ENCODE measurements at regions not wholly inside any gene's neighbourhood (a gene's known extent, or its start where the extent isn't known, plus 50 kb on each side); places are given as distances from the start of the nearest gene placed in this dataset.
"Not testable (repeated sequence)": the region's sequence is repeated elsewhere in the genome, so short reads cannot be mapped to it uniquely, and the experiment has no call there.

DNA sequence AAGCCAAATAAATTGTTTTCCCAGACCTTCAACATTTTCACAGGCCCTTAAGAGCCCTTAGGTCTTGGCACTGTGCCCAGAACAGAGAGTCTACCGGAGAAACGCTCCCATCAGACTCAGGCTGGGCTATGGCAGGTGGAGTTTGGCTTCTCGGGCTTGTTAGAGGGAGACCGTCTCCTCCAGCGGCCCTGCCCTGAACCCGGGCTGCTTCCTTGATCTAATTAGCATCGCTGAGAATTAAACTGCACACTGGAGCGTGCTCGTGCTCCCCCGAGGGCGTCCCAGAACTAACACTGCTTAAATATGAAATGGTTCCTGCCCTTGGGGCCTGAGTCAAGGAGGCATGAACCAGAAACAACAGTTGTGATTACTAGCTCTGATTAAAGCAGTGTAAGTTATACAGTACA, 634.4 kb downstream of the MATN1 start:
- H3K36me3 ChIP-seq (ENCODE audit: insufficient read depth, low read length) = no peaks in the 10 kb centered on the region
- no peak overlapping the region for H2AFZ ChIP-seq (ENCODE audit: low read length, unreplicated experiment)
- no peaks in the 10 kb centered on the region for H3K27me3 ChIP-seq (ENCODE audit: insufficient read depth, low read length)
- no peak overlapping the region for H3K27ac ChIP-seq (ENCODE audit: low read depth, low read length)
- no peak overlapping the region for H3K4me3 ChIP-seq (ENCODE audit: low read depth, low read length)
- H3K4me1 ChIP-seq (ENCODE audit: control insufficient read depth, insufficient read depth, low read length, unreplicated experiment) = peaks cover 2% of the 10 kb centered on the region
- no peaks in the 10 kb centered on the region for H3K79me2 ChIP-seq (ENCODE audit: control insufficient read depth, insufficient read depth, low read length, unreplicated experiment)

DNA sequence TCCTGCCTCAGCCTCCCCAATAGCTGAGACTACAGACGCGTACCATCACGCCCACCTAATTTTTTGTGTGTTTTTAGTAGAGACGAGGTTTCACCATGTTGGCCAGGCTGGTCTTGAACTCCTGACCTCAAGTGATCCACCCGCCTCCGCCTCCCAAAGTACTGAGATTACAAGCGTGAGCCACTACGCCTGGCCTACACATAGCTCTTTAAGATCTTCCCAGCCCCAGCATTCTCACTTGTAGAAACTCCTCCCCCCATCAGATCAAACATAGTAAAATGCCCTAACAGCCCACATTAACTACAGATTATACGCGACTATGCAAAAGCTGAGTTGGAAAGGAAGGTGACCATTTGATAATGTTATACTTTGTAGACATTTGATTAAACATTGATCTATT, 634.8 kb downstream of the MATN1 start:
- Histone ChIP-seq H3K4me1 (ENCODE audit: control insufficient read depth, insufficient read depth, low read length, unreplicated experiment) (peaks cover 7% of the 10 kb centered on the region), H3K79me2 (ENCODE audit: control insufficient read depth, insufficient read depth, low read length, unreplicated experiment) (no peaks in the 10 kb centered on the region), H3K27me3 (ENCODE audit: insufficient read depth, low read length) (no peaks in the 10 kb centered on the region), H3K27ac (ENCODE audit: low read depth, low read length) (no peak overlapping the region), H2AFZ (ENCODE audit: low read length, unreplicated experiment) (no peak overlapping the region), H3K4me3 (ENCODE audit: low read depth, low read length) (no peak overlapping the region), H3K36me3 (ENCODE audit: insufficient read depth, low read length) (no peaks in the 10 kb centered on the region)

DNA sequence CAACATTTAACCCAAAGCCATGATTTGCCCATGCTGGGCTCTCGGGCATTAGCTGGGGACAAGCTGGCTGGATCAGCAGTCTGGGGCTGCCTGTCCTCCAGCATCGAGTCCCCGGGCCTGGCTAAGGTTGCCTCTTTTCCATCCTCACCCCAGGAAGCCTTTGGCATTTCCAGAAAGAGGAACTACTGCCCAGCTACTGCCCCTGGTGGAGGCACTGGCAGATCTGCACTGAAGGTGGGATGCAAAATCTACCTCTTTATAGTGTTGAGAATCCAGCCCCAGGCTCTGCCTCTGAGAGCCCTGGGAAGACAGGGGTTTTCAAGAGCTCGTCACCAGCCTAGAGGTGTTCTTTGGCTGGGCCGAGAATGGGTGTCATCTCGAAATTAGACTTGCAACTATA, 635.9 kb downstream of the MATN1 start:
- Histone ChIP-seq H3K4me1 (ENCODE audit: control insufficient read depth, insufficient read depth, low read length, unreplicated experiment) (peaks cover 9% of the 10 kb centered on the region), H3K36me3 (ENCODE audit: insufficient read depth, low read length) (no peaks in the 10 kb centered on the region), H3K27ac (ENCODE audit: low read depth, low read length) (no peak overlapping the region), H2AFZ (ENCODE audit: low read length, unreplicated experiment) (no peak overlapping the region), H3K4me3 (ENCODE audit: low read depth, low read length) (no peak overlapping the region), H3K79me2 (ENCODE audit: control insufficient read depth, insufficient read depth, low read length, unreplicated experiment) (no peaks in the 10 kb centered on the region), H3K27me3 (ENCODE audit: insufficient read depth, low read length) (no peaks in the 10 kb centered on the region)

DNA sequence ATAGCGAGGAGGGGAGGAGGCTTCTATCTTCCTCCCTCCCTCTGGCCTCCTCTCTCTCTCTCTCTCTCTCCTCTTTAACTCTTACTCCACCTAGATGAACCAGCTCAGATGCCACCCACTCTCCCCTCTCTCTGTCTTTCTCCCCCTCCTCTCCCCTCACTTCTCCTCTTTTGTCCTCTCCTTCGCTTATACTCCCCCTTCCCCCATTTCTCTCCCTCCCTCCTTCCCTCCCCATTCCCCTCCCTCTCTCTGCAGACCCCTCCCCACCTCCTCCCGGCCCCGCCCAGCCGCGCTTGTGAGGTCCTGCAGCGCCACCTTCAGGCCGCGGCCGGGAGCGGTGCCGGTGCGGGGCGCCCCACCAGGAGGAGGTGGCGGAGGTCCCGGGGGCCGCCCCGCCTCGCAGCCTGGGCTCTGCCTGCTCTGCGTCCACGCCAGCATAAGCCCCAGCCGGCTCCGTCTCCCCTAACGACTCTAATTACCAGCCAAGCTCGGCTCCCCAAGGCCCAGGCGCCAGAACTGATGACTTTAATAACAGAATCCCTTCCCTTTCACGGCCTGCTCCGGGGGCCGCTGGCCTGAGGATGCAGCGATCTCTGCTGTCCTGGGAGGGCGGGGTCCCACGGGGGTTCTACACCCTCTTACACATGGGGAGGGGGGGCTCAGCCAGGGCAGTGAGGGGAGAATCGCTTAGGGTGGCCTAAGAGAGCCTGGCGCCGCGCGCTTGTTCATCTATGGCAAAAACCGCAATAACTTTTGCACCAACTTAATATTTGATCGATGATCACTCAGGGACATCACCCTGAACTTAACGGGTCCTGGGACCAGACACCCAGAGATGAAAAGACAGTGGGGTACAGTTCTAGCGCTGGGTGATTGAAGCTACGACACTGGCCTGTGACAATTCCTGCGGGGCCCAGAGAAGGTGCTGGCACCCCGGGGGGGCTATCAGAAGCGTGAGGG, 637.3 kb downstream of the MATN1 start:
- Histone ChIP-seq H3K27ac (ENCODE audit: low read depth, low read length) (no peak overlapping the region), H2AFZ (ENCODE audit: low read length, unreplicated experiment) (no peak overlapping the region), H3K4me3 (ENCODE audit: low read depth, low read length) (no peak overlapping the region), H3K79me2 (ENCODE audit: control insufficient read depth, insufficient read depth, low read length, unreplicated experiment) (no peaks in the 10 kb centered on the region), H3K36me3 (ENCODE audit: insufficient read depth, low read length) (no peaks in the 10 kb centered on the region), H3K4me1 (ENCODE audit: control insufficient read depth, insufficient read depth, low read length, unreplicated experiment) (peaks cover 9% of the 10 kb centered on the region), H3K27me3 (ENCODE audit: insufficient read depth, low read length) (no peaks in the 10 kb centered on the region)

DNA sequence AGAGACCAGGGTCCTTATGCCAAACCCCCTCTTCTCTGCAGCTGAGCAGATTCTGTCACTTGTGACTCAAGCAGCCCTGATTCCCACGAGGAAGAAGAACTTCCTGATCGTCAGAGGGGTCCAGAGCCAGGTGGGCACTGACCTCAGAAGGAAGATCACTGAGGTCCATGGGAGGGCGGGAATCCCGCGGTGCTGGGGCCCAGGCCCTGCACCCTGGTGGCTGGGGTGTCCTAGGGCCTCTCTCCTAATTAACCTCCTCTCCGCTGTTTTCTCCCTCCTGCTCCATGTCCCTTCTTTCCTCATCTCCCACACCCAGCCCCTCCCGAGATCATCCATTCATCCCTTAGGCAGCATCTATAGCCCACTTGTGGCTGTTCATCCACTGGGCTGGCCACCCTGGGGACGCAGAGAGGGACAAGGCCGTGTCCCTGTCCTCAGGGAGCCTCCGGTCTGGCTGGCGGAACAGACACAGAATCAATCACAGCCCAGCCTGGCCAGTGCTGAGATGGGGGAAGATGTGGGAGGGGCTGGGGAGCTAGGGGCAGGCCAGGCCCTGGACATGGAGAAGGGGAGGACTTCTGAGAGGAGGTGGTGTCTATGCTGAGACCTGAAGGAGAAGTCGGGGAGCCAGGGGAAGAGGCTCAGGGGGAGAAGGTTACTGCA, 638.3 kb downstream of the MATN1 start:
- no peaks in the 10 kb centered on the region for H3K79me2 ChIP-seq (ENCODE audit: control insufficient read depth, insufficient read depth, low read length, unreplicated experiment)
- H3K4me1 ChIP-seq (ENCODE audit: control insufficient read depth, insufficient read depth, low read length, unreplicated experiment) = peaks cover 9% of the 10 kb centered on the region
- H3K36me3 ChIP-seq (ENCODE audit: insufficient read depth, low read length) = no peaks in the 10 kb centered on the region
- no peaks in the 10 kb centered on the region for H3K27me3 ChIP-seq (ENCODE audit: insufficient read depth, low read length)
- H3K4me3 ChIP-seq (ENCODE audit: low read depth, low read length) = no peak overlapping the region
- no peak overlapping the region for H3K27ac ChIP-seq (ENCODE audit: low read depth, low read length)
- no peak overlapping the region for H2AFZ ChIP-seq (ENCODE audit: low read length, unreplicated experiment)

DNA sequence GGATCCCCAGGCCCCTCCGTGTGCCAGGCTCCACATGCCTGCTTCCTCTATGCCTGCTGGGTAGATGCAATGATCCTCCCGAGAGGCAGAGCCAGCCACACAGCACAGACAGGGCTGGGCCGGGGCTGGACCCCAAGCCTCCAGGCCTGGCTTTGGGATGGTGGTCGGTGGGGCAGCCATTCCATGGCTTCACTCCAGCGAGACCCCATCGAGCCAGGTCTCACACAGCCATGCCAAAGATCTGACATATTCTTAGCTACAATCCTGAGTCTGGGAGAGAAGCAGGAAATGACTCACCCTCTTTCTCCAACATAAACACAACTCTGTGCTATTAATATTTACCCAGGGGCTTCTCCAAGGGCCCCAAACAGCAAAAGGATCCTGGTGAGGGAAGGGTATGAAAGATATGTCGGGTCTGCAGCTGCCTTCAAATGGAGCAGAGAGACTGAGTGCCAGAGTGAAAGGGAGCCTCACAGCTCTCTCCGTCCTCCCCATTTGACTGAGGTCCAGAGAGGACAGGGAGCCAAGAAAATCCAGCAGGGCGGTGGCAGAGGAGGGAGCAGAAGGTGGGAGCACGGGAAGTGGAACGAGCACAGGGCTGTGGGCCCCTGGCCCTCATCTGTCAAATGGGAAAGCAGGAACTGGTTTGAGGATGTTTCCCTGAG, 639.5 kb downstream of the MATN1 start:
- no peaks in the 10 kb centered on the region for H3K36me3 ChIP-seq (ENCODE audit: insufficient read depth, low read length)
- no peaks in the 10 kb centered on the region for H3K27me3 ChIP-seq (ENCODE audit: insufficient read depth, low read length)
- no peaks in the 10 kb centered on the region for H3K79me2 ChIP-seq (ENCODE audit: control insufficient read depth, insufficient read depth, low read length, unreplicated experiment)
- H2AFZ ChIP-seq (ENCODE audit: low read length, unreplicated experiment) = no peak overlapping the region
- peaks cover 9% of the 10 kb centered on the region for H3K4me1 ChIP-seq (ENCODE audit: control insufficient read depth, insufficient read depth, low read length, unreplicated experiment)
- H3K27ac ChIP-seq (ENCODE audit: low read depth, low read length) = no peak overlapping the region
- H3K4me3 ChIP-seq (ENCODE audit: low read depth, low read length) = 0 out of 2 replicates have a peak overlapping the region, but pooled peaks have one; percentile 1

DNA sequence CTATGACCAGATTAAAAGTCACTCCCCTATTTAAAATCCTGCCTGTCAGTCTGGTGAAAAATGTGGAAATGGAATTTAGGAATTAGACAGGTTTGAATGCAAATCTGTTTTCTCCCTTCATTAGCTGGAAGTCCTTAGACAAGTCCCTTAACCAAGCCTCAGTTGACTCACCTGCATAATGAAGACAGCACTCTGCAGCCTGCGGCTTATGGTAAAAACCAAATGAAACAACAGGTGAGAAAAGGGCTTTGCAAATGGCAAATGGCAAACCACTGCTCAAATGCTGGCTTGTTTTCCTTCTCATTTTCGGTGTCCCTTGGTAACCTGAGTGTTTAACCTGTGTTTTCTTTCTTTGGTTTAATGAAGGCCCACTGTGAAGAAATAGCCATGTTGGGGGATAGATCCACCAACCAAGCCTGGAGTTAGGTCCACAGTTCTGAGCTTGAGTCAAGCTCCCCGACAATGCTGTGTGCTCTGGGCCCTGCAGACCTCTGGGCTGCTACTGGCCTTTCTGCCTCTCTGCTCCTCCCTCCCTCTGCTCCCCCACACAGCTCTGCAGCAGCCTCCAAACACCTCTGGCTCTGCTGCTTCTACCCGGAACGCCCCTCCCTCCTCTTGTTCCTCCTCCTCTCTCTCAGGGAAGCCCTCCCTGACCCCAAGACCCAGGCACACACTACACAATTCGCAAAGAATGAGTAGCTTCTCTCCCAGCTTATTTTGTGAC, 641.8 kb downstream of the MATN1 start:
- Histone ChIP-seq H3K27me3 (ENCODE audit: insufficient read depth, low read length) (no peaks in the 10 kb centered on the region), H3K4me1 (ENCODE audit: control insufficient read depth, insufficient read depth, low read length, unreplicated experiment) (peaks cover 9% of the 10 kb centered on the region), H3K27ac (ENCODE audit: low read depth, low read length) (no peak overlapping the region), H3K79me2 (ENCODE audit: control insufficient read depth, insufficient read depth, low read length, unreplicated experiment) (no peaks in the 10 kb centered on the region), H3K4me3 (ENCODE audit: low read depth, low read length) (no peak overlapping the region), H3K36me3 (ENCODE audit: insufficient read depth, low read length) (no peaks in the 10 kb centered on the region), H2AFZ (ENCODE audit: low read length, unreplicated experiment) (no peak overlapping the region)

DNA sequence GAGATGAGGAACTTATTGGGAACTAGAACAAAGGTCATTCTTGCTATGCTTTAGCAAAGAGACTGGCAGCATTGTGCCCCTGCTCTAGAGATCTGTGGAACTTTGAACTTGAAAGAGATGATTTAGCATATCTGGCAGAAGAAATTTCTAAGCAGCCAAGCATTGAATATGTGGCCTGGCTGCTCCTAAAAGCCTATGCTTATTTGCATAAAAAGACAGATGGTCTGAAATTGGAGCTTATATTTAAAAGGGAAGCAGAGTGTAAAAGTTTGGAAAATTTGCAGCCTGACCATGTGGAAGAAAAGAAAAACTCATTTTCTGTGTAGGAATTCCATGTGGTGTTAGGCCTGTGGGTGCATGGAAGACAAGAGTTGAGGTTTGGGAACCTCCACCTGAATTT, 647.5 kb downstream of the MATN1 start:
- H3K4me1 ChIP-seq (ENCODE audit: control insufficient read depth, insufficient read depth, low read length, unreplicated experiment); H3K27ac ChIP-seq (ENCODE audit: low read depth, low read length); H3K36me3 ChIP-seq (ENCODE audit: insufficient read depth, low read length); H3K79me2 ChIP-seq (ENCODE audit: control insufficient read depth, insufficient read depth, low read length, unreplicated experiment); H2AFZ ChIP-seq (ENCODE audit: low read length, unreplicated experiment); H3K4me3 ChIP-seq (ENCODE audit: low read depth, low read length); H3K27me3 ChIP-seq (ENCODE audit: insufficient read depth, low read length): not testable (repeated sequence)

DNA sequence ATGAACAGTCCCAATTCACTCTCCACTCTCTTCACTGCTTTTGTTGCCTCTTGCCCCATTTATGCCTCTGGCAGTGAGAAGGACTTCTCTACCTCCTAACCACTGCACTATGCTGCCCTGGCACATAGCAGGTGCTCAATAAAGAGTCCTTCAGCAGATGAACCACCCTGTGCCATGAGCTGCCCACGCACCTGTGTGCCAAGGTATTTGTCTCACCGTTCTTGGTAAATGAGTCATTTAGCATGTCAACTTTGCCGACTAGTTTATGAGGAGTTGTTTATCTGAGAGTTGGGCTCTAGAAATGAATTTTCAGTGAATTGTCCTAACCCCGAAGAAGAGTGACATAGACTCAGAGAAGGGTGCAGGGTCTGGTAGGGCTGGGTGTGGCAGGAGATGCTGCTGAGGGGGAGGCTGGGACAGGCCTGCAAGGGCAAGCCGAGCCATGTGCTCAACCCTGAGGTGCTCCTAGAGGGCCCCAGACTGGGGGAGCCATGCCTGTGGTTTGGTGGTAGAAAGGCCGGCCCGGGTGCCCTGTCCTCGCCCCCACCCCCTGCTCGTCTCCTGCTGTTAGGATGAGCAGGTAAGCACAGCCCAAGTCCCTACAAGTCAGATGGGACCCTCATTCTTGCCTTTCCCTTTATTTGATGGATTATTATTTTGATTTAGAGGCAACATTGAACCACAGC, 654.5 kb downstream of the MATN1 start:
- Histone ChIP-seq H3K79me2 (ENCODE audit: control insufficient read depth, insufficient read depth, low read length, unreplicated experiment) (no peaks in the 10 kb centered on the region), H2AFZ (ENCODE audit: low read length, unreplicated experiment) (no peak overlapping the region), H3K4me3 (ENCODE audit: low read depth, low read length) (no peak overlapping the region), H3K27me3 (ENCODE audit: insufficient read depth, low read length) (no peaks in the 10 kb centered on the region), H3K27ac (ENCODE audit: low read depth, low read length) (no peak overlapping the region), H3K4me1 (ENCODE audit: control insufficient read depth, insufficient read depth, low read length, unreplicated experiment) (no peaks in the 10 kb centered on the region), H3K36me3 (ENCODE audit: insufficient read depth, low read length) (no peaks in the 10 kb centered on the region)

DNA sequence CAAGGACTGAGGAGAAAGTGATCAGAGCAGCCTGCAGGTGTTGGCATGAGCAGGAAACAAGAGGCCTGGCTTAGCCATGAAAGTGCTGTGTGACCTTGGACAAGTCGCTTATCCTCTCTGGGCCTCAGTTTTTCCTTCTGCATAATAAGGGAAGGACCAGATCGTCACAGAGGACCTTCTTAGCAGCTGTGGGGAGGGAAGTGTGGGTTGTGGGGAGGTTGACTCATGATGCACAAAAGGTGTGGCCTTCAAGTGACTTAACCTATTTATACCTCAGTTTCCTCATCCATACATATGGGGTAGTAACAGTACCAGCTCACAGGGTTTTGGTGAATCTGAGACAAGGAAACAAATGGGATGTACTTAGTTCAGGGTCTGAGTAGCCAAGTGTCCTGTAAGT, 658.8 kb downstream of the MATN1 start:
- H3K4me1 ChIP-seq (ENCODE audit: control insufficient read depth, insufficient read depth, low read length, unreplicated experiment) = no peaks in the 10 kb centered on the region
- no peak overlapping the region for H3K27ac ChIP-seq (ENCODE audit: low read depth, low read length)

More for the DNA sequence above, 658.8 kb downstream of the MATN1 start:
- H3K36me3 ChIP-seq (ENCODE audit: insufficient read depth, low read length) = no peaks in the 10 kb centered on the region
- no peak overlapping the region for H3K4me3 ChIP-seq (ENCODE audit: low read depth, low read length)
- H3K79me2 ChIP-seq (ENCODE audit: control insufficient read depth, insufficient read depth, low read length, unreplicated experiment) = no peaks in the 10 kb centered on the region
- no peaks in the 10 kb centered on the region for H3K27me3 ChIP-seq (ENCODE audit: insufficient read depth, low read length)
- H2AFZ ChIP-seq (ENCODE audit: low read length, unreplicated experiment) = no peak overlapping the region

Data from ACC112 (cell line).